Caco-2 (cell line): ENCODE measurements at regions not wholly inside any gene's neighbourhood (a gene's known extent, or its start where the extent isn't known, plus 50 kb on each side); places are given as distances from the start of the nearest gene placed in this dataset.

Experiments
- BruUV-seq: library from RNA; stranded (reverse); fragments of 400-500 nt; replicated peaks from 2 replicates; lab custom pipeline; 2021; lab: Mats Ljungman, UMichigan
- CTCF ChIA-PET: fragments of 300-600 bp; sonication (Branson Sonifier 250); formaldehyde crosslinking; loops from one replicate; lab custom pipeline; 2022; ENCODE audit warnings: antibody characterized with exemption; lab: Charles Lee
- POLR2A ChIA-PET: fragments of 300-600 bp; sonication (Branson Sonifier 250); formaldehyde crosslinking; loops from one replicate; lab custom pipeline; 2022; ENCODE audit warnings: antibody characterized with exemption; lab: Charles Lee
- DNase-seq, 2 experiments: peaks; one replicate each; pipeline versions ENCODE4 v3.0.0 to v3.0.0-alpha.2; 2020 to 2022
- H3K27me3 ChIP-seq: replicated peaks from 2 replicates; pipeline ENCODE4 v1.6.0; 2011; ENCODE audit warnings: low read length; ENCODE audit not compliant: control insufficient read depth, insufficient read depth
- H3K36me3 ChIP-seq: 2 replicates; pipeline ENCODE4 v1.5.1; 2011; ENCODE audit warnings: low read length; ENCODE audit not compliant: control insufficient read depth, insufficient read depth
- H3K4me1 ChIP-seq: fragments of 250-450 bp; sonication (Bioruptor Pico); 2 replicates; pipeline ENCODE4 v1.5.1; 2020; ENCODE audit warnings: mild to moderate bottlenecking
- H3K4me3 ChIP-seq: 2 replicates; pipeline ENCODE4 v1.5.1; 2011; ENCODE audit warnings: low read depth, mild to moderate bottlenecking, control low read depth, low read length
- H3K9me3 ChIP-seq: fragments of 250-450 bp; sonication (Bioruptor Pico); 2 replicates; pipeline ENCODE4 v1.5.1; 2020; ENCODE audit warnings: mild to moderate bottlenecking, moderate library complexity
- H3K27ac Mint-ChIP-seq: one replicate; pipeline ENCODE4 v1.8.0; 2022; ENCODE audit warnings: mixed read lengths; ENCODE audit not compliant: unreplicated experiment
- H3K27me3 Mint-ChIP-seq: one replicate; pipeline ENCODE4 v1.8.0; 2022; ENCODE audit warnings: mixed read lengths; ENCODE audit not compliant: insufficient read depth, unreplicated experiment
- H3K36me3 Mint-ChIP-seq: one replicate; pipeline ENCODE4 v1.8.0; 2022; ENCODE audit warnings: mild to moderate bottlenecking, mixed read lengths; ENCODE audit not compliant: insufficient read depth, unreplicated experiment
- H3K4me1 Mint-ChIP-seq: one replicate; pipeline ENCODE4 v1.8.0; 2022; ENCODE audit warnings: low read depth, mixed read lengths; ENCODE audit not compliant: unreplicated experiment
- H3K4me3 Mint-ChIP-seq: one replicate; pipeline ENCODE4 v1.8.0; 2022; ENCODE audit warnings: mild to moderate bottlenecking, moderate library complexity, mixed read lengths; ENCODE audit not compliant: unreplicated experiment
- H3K9me3 Mint-ChIP-seq: one replicate; pipeline ENCODE4 v1.8.0; 2022; ENCODE audit warnings: mixed read lengths; ENCODE audit not compliant: unreplicated experiment
- intact Hi-C: fragments of 100-400 bp; cut with micrococcal nuclease; formaldehyde crosslinking; loops from one replicate; pipeline ENCODE4 v1.10.0; 2022; ENCODE audit not compliant: unreplicated experiment
- TF ChIP-seq, protein P1 (sequence below), 2 experiments: fragments of 200-600 bp in 1 of 2; IDR thresholded peaks; 1 replicate in 1 of 2; 2 replicates in 1 of 2; pipeline versions ENCODE4 v1.5.1 to v1.8.0; 2011 to 2022; ENCODE audit warnings: antibody characterized with exemption in 1 of 2, control low read depth in 1 of 2, inconsistent platforms in 1 of 2, low read depth in 1 of 2, low read length in 1 of 2, mild to moderate bottlenecking in 1 of 2, moderate library complexity in 1 of 2; ENCODE audit not compliant: insufficient read depth in 1 of 2, severe bottlenecking in 1 of 2, unreplicated experiment in 1 of 2

DNA sequence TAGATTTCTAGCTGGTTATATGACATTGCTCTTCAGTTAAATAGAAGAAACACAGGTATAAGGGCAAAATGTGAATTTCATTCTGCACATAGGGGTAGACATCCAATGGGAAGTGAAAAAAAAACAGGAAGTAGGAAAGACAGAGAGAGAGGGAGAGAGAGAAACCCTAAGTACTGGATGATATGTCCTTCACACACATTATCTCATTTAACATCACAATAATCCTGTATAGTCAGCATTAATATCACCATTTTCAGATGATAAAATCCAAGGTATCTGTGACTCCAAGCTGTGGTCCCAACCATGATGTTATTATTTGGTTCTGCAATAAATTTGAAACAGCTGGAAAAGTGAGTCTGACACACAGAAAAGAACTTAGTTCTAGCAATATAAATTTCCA, 759.9 kb downstream of the SATB2 start:
- Histone ChIP-seq H3K4me3 (no peak overlapping the region), H3K4me1 (no peaks in the 10 kb centered on the region), H3K9me3 (no peaks in the 10 kb centered on the region), H3K36me3 (no peaks in the 10 kb centered on the region), H3K27me3 (no peaks in the 10 kb centered on the region)
- ChIA-PET POLR2A (no interaction called here), CTCF (no interaction called here)
- Mint-ChIP-seq H3K36me3 (no peaks in the 10 kb centered on the region), H3K27me3 (no peaks in the 10 kb centered on the region), H3K9me3 (no peaks in the 10 kb centered on the region), H3K4me1 (peaks cover 12% of the 10 kb centered on the region), H3K4me3 (no peak overlapping the region), H3K27ac (no peak overlapping the region)
- DNase-seq, result no peak
- no TSS peak for BruUV-seq
- TF ChIP-seq, protein P1, sequence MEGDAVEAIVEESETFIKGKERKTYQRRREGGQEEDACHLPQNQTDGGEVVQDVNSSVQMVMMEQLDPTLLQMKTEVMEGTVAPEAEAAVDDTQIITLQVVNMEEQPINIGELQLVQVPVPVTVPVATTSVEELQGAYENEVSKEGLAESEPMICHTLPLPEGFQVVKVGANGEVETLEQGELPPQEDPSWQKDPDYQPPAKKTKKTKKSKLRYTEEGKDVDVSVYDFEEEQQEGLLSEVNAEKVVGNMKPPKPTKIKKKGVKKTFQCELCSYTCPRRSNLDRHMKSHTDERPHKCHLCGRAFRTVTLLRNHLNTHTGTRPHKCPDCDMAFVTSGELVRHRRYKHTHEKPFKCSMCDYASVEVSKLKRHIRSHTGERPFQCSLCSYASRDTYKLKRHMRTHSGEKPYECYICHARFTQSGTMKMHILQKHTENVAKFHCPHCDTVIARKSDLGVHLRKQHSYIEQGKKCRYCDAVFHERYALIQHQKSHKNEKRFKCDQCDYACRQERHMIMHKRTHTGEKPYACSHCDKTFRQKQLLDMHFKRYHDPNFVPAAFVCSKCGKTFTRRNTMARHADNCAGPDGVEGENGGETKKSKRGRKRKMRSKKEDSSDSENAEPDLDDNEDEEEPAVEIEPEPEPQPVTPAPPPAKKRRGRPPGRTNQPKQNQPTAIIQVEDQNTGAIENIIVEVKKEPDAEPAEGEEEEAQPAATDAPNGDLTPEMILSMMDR (IDR thresholded peaks at IDR 0.05; ENCODE audit: insufficient read depth in 1 of 2, low read depth in 1 of 2, low read length in 1 of 2, severe bottlenecking in 1 of 2, unreplicated experiment in 1 of 2), result no peak
- intact Hi-C loops, result no loop called here

DNA sequence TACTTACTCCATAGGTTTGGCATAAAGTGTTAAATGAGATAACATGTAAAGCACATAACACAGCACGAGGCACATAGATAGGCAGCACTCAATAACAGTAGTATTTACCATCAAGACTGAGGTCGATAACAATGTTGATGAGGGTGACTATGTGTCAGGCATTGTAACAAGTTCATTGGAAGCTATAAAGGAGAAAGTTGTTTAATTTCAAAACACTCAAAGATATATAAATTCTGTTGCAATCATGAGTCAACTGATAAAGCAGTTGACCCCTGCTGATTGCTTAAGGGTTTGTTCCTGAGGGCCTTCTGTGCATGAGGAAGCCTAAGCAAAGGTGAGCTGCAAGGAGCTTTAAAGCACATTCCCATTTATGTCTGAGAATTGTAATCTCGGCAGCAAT, 760.5 kb downstream of the SATB2 start:
- POLR2A ChIA-PET, result no interaction called here
- no peaks in the 10 kb centered on the region for H3K27me3 Mint-ChIP-seq
- no TSS peak for BruUV-seq
- peaks cover 18% of the 10 kb centered on the region for H3K4me1 Mint-ChIP-seq
- CTCF ChIA-PET, result no interaction called here
- Histone ChIP-seq H3K36me3 (no peaks in the 10 kb centered on the region), H3K4me3 (no peak overlapping the region), H3K4me1 (no peaks in the 10 kb centered on the region), H3K27me3 (no peaks in the 10 kb centered on the region), H3K9me3 (no peaks in the 10 kb centered on the region)
- H3K27ac Mint-ChIP-seq, result no peak overlapping the region
- no peaks in the 10 kb centered on the region for H3K36me3 Mint-ChIP-seq
- no peak overlapping the region for H3K4me3 Mint-ChIP-seq
- TF ChIP-seq, protein P1 (IDR thresholded peaks at IDR 0.05; ENCODE audit: insufficient read depth in 1 of 2, low read depth in 1 of 2, low read length in 1 of 2, severe bottlenecking in 1 of 2, unreplicated experiment in 1 of 2), result no peak
- intact Hi-C loops, result no loop called here
- no peak for DNase-seq
- no peaks in the 10 kb centered on the region for H3K9me3 Mint-ChIP-seq

DNA sequence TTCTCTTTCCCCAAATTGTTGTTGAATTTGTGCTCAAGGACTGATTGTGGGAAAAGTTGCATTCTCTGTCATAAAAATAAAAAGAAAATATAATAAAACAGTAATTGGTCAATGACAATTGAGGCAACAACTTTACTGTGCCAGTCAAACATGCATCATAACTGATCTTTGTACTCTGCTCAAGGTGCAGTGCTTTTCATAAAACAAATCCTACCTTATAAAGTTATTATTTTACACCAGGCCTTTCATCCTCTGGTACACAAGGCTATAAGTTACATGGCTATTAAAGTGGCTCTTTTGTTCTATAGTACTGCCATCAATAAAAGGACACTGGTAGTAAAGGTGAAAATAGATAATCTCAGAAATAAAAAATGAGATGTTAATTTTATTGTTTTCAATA, 761.9 kb downstream of the SATB2 start:
- Histone ChIP-seq H3K9me3 (no peaks in the 10 kb centered on the region), H3K4me1 (no peaks in the 10 kb centered on the region), H3K27me3 (no peaks in the 10 kb centered on the region), H3K4me3 (no peak overlapping the region), H3K36me3 (no peaks in the 10 kb centered on the region)
- no peaks in the 10 kb centered on the region for H3K27me3 Mint-ChIP-seq
- H3K36me3 Mint-ChIP-seq, result no peaks in the 10 kb centered on the region
- H3K27ac Mint-ChIP-seq, result no peak overlapping the region
- H3K9me3 Mint-ChIP-seq, result no peaks in the 10 kb centered on the region
- POLR2A ChIA-PET, result no interaction called here
- no TSS peak for BruUV-seq
- no peak overlapping the region for H3K4me3 Mint-ChIP-seq
- CTCF ChIA-PET, result no interaction called here
- TF ChIP-seq, protein P1 (IDR thresholded peaks at IDR 0.05; ENCODE audit: insufficient read depth in 1 of 2, low read depth in 1 of 2, low read length in 1 of 2, severe bottlenecking in 1 of 2, unreplicated experiment in 1 of 2), result no peak
- no peak for DNase-seq
- intact Hi-C loops, result no loop called here
- H3K4me1 Mint-ChIP-seq, result peaks cover 20% of the 10 kb centered on the region
